PC-3 (cell line): ENCODE measurements at regions not wholly inside any gene's neighbourhood (a gene's known extent, or its start where the extent isn't known, plus 50 kb on each side); places are given as distances from the start of the nearest gene placed in this dataset.

Experiments
- EZH2 ChIP-seq: fragments of 300-600 bp; sonication (generic); IDR thresholded peaks from one replicate; pipeline ENCODE4 v1.6.1; 2017; ENCODE audit warnings: antibody characterized with exemption, mild to moderate bottlenecking, low read length; ENCODE audit not compliant: unreplicated experiment
- TF ChIP-seq, protein P1 (sequence below): fragments of 300-600 bp; sonication (generic); conservative IDR thresholded peaks from 2 replicates; pipeline ENCODE4 v1.5.1; 2017; ENCODE audit warnings: antibody characterized with exemption, low read depth, mild to moderate bottlenecking, low read length

DNA sequence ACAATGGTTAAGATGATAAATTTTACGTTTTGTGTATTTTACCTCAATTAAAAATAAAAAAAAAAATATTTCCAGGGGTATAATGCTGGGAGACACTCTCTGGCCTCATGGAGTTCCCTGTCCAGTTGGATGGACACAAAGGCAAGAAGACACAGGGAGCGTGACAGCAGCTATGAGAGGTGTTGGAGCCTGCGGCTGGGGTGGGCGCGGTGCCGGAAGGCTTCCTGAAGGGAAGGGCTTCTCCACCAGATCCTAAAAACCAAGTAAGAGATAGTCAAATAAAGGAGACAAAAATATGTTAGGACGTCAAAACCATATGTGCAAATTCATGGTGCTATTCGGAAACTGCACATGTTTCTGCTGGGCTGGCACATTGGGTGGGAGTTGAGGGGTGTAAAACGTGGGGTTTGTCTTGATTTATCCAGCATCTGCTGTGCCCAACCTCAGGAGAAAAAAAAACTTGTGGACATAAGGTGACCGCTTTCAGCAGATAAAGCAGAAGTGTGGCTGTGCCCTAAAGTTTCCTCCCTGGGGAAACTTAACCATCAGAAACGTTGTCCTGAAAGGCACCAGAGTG lies 467.6 kb downstream of the RNF144A start:
- TF ChIP-seq, protein P1, sequence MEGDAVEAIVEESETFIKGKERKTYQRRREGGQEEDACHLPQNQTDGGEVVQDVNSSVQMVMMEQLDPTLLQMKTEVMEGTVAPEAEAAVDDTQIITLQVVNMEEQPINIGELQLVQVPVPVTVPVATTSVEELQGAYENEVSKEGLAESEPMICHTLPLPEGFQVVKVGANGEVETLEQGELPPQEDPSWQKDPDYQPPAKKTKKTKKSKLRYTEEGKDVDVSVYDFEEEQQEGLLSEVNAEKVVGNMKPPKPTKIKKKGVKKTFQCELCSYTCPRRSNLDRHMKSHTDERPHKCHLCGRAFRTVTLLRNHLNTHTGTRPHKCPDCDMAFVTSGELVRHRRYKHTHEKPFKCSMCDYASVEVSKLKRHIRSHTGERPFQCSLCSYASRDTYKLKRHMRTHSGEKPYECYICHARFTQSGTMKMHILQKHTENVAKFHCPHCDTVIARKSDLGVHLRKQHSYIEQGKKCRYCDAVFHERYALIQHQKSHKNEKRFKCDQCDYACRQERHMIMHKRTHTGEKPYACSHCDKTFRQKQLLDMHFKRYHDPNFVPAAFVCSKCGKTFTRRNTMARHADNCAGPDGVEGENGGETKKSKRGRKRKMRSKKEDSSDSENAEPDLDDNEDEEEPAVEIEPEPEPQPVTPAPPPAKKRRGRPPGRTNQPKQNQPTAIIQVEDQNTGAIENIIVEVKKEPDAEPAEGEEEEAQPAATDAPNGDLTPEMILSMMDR = no peak
- no peak for TF ChIP-seq EZH2
